AG10803 (cell line): ENCODE measurements at regions not wholly inside any gene's neighbourhood (a gene's known extent, or its start where the extent isn't known, plus 50 kb on each side); places are given as distances from the start of the nearest gene placed in this dataset.

Source experiments
- DNase-seq: peaks from one replicate; pipeline ENCODE4 v3.0.0; 2010; ENCODE audit warnings: low read depth
- H3K4me3 ChIP-seq: 2 replicates; pipeline ENCODE4 v1.5.1; 2011; ENCODE audit warnings: mild to moderate bottlenecking, low read length, control low read depth
- TF ChIP-seq, protein P1 (sequence below): conservative IDR thresholded peaks from 2 replicates; pipeline ENCODE4 v1.5.1; 2011; ENCODE audit warnings: mild to moderate bottlenecking, low read length, control low read depth, inconsistent platforms

DNA sequence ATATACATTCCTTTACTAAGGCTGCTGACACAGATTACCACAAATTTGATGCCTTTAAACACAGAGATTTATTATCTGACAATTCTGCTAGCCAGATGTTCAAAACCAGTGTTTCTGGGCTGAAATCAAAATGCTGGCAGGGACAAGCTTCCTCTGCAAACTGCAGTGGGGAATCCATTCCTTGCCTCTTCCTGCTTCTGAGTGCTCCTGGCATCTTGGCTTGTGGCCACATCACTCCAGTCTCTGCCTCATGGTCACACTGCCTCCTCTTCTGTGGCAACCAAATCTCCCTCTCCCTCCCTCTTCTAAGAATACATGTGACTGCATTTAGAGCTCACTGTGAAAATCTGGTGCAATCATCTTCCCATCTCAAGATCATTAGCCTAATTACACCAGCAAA lies 235.7 kb downstream of the TTC8 start:
- TF ChIP-seq, protein P1, sequence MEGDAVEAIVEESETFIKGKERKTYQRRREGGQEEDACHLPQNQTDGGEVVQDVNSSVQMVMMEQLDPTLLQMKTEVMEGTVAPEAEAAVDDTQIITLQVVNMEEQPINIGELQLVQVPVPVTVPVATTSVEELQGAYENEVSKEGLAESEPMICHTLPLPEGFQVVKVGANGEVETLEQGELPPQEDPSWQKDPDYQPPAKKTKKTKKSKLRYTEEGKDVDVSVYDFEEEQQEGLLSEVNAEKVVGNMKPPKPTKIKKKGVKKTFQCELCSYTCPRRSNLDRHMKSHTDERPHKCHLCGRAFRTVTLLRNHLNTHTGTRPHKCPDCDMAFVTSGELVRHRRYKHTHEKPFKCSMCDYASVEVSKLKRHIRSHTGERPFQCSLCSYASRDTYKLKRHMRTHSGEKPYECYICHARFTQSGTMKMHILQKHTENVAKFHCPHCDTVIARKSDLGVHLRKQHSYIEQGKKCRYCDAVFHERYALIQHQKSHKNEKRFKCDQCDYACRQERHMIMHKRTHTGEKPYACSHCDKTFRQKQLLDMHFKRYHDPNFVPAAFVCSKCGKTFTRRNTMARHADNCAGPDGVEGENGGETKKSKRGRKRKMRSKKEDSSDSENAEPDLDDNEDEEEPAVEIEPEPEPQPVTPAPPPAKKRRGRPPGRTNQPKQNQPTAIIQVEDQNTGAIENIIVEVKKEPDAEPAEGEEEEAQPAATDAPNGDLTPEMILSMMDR = no peak
- no peak overlapping the region for H3K4me3 ChIP-seq
- peak; percentile 41 for DNase-seq

DNA sequence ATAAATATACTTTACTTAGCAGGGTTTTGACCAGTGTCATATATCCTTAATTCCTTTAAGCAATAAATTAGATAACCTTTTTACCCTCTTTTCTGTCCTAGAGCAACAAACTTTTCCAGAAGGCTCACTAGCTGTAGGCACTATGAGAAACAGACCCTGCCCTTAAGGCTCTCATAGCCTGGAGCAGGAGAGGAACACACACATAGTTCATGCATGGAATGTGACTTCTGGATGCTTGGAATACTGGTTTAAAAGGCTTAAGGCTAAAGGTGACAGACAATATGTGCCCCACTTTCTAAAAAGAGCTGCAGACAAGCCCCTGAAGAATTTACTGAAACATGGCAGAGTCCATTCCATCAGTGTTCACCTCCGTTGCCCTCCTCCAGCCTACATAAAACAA lies 237.2 kb downstream of the TTC8 start:
- H3K4me3 ChIP-seq = no peak overlapping the region
- TF ChIP-seq, protein P1 = no peak
- no peak for DNase-seq

DNA sequence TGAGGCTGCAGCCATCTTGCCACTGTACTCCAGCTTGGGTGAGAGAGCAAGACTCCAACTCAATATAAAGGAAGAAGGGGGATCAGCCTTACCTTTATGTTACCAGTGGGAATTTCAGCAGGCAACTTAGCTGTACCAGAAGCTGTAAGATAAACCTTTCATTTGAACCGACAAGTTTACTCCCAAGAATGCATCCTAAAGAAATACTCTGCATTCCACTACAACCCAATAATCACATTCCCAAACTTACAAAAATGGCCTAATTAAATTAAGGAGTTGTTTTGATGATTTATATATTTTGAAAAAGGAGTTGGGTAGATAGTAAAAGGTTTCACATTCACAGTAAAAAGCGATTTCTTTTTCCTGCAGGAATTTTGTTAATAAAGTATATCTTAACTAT lies 241.4 kb downstream of the TTC8 start:
- no peak for DNase-seq
- TF ChIP-seq, protein P1 = no peak
- no peak overlapping the region for H3K4me3 ChIP-seq

DNA sequence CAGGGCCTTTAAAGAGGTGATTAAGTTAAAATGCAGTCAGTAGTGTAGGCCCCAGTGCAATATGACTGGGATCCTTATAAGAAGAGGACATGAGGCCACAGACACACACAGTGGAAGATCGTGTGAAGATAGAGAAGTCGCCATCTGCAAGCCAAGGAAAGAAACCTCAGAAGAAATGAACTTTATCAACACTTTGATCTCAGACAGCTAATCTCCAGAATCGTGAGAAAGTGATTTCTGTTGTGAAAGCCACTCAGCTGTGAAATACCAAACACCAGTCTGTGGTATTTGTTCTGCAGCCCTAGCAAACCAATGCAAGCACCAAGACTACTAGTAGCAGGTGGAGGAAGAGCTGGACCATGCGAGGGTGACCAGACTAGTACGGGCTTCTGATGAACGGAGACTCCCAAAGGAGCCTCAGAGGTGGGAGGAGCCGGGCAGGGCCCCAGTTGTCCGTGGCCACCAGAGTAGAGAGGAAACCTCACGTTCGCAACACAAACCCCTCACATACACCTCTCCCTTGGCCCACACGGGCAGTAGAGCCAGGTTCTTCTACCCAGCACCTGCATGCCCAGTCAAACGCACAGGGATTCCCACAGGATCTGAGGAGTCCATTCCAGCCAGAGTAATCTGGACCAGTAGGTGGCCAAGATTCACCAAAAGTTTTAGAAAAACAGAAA lies 243.0 kb downstream of the TTC8 start:
- H3K4me3 ChIP-seq = no peak overlapping the region
- TF ChIP-seq, protein P1 = no peak
- DNase-seq = no peak

DNA sequence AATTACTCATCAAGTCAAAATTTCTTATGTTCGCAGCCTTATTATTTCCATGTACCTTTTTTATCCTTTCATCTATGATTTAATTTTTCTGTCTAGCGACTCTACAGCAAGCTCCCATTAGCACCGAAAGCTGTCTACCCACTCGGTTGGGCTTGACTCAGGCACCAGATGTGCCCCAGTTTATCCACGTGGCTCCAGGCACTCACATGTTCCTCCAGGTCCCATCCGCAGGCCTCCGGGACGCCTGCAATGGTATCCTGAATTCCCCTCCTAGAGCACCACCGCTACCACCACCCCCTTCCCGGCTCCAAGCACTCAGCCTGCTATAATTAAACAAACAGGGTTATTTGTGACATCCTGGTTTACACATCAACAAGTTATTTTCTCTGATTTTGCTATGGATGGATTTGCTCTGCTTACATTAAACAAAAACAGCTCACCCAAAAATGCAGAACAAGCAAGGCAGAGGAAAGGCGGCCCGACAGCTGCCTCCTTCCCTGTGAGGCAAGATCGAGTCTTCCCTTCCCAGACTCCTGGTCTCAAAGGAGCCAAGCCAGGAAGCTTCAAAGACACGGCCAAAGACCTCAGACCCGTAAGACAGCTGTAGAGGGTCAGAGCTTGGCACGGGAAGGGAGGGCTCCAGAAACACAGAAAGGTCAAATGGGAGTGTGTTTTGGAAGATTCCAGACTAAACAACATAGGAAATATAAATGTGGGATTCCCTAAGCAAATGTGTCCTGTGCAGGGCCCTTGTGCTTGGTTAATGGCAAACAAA lies 253.8 kb downstream of the TTC8 start:
- TF ChIP-seq, protein P1 = no peak
- H3K4me3 ChIP-seq = no peak overlapping the region
- DNase-seq = no peak

DNA sequence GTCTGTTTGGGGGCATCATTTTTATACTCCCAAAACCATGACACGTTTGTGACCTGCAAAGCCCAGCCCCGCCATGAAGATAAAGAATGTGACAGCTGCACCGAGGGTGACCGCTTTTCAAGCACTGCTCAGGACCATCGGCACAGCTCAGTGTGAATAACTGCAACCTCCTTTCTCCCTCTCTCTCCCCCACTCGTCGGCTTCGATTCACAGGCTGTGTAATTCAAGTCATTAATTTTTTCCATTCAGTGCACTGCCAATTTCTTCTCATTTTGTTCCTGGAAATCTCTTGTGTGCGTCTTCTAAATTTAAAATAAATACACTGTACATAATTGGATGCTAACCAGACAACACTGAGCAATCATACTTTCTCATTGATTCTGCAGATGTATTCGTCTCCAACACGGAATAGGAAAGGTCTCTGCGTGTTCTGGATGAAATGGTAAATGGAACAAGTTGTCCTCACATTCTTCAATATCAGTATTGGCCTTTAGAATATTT lies 260.8 kb downstream of the TTC8 start:
- no peak for DNase-seq
- H3K4me3 ChIP-seq = no peak overlapping the region
- TF ChIP-seq, protein P1 = no peak
